ENCODE measurements at regions not wholly inside any gene's neighbourhood (a gene's known extent, or its start where the extent isn't known, plus 50 kb on each side); places are given as distances from the start of the nearest gene placed in this dataset.

DNA sequence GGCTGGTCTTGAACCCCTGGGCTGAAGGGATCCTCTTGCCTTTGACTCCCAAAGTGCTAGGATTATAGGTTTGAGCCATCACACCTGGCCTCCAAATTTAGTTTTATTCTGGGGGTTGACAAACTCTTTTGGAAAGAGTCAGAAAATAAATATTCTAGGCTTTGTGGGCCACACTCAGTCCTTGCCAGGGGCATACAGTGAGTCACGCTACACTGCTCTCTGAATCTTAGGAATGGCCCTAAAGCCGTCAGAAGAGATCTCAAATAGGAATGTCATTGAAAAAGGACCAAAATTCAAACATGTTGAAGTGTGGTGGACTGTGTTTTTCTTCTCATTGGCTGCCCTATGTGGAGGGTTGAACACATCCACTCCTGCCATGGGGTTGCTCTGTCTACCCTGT is 127.7 kb upstream of the BASP1 start:
- Histone ChIP-seq H4K20me1 (replicated peaks; ENCODE audit: control insufficient read depth, extremely low read depth, insufficient read depth, low read length) (no peaks in the 10 kb centered on the region), H2AFZ (ENCODE audit: low read depth, low read length) (no peak overlapping the region), H3K4me2 (ENCODE audit: insufficient read depth, low read length) (no peak overlapping the region), H3K36me3 (ENCODE audit: control insufficient read depth in 2 of 2, extremely low read depth in 1 of 2, insufficient read depth in 2 of 2, low read length in 2 of 2) (no peaks in the 10 kb centered on the region), H3K9me3 (replicated peaks; ENCODE audit: control insufficient read depth, insufficient read depth, low read length) (no peaks in the 10 kb centered on the region), H3K9me1 (replicated peaks; ENCODE audit: control insufficient read depth, extremely low read depth, insufficient read depth, low read length) (no peaks in the 10 kb centered on the region), H3K27me3 (ENCODE audit: control insufficient read depth in 2 of 2, insufficient read depth in 2 of 2, low read length in 2 of 2) (no peaks in the 10 kb centered on the region), H3K79me2 (ENCODE audit: control insufficient read depth, insufficient read depth, low read length) (no peaks in the 10 kb centered on the region), H3K27ac (ENCODE audit: insufficient read depth, low read depth, low read length) (no peak overlapping the region), H3K4me1 (ENCODE audit: control insufficient read depth, extremely low read depth, insufficient read depth, low read length) (no peaks in the 10 kb centered on the region), H3K4me3 (replicated peaks in 1 of 3; ENCODE audit: insufficient read depth in 1 of 3, low read depth in 1 of 3, low read length in 3 of 3) (no peak overlapping the region), H3K9ac (replicated peaks; ENCODE audit: extremely low read depth, insufficient read depth, low read length) (no peak overlapping the region)
- TF ChIP-seq CTCF (IDR thresholded peaks at IDR 0.05; ENCODE audit: extremely low read depth in 1 of 2, insufficient read depth in 1 of 2, low read depth in 1 of 2, low read length in 2 of 2) (no peak), GATA2 (IDR thresholded peaks at IDR 0.05; ENCODE audit: insufficient read depth, insufficient read length, low read depth, low read length) (no peak), EZH2 (IDR thresholded peaks at IDR 0.05; ENCODE audit: borderline replicate concordance, low read depth, low read length, severe bottlenecking) (no peak), POLR2A (IDR thresholded peaks at IDR 0.05; ENCODE audit: low read depth, low read length) (no peak), POLR2AphosphoS5 (IDR thresholded peaks at IDR 0.05; ENCODE audit: insufficient read depth, low read depth, low read length) (no peak), MYC (IDR thresholded peaks at IDR 0.05; ENCODE audit: low read depth, low read length) (no peak), FOS (IDR thresholded peaks at IDR 0.05; ENCODE audit: borderline replicate concordance, insufficient read depth, low read length) (no peak), JUN (IDR thresholded peaks at IDR 0.05; ENCODE audit: borderline replicate concordance, insufficient read depth, insufficient read length, low read depth) (no peak)
- TF ChIP-seq, protein P1, sequence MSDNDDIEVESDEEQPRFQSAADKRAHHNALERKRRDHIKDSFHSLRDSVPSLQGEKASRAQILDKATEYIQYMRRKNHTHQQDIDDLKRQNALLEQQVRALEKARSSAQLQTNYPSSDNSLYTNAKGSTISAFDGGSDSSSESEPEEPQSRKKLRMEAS (IDR thresholded peaks at IDR 0.05; ENCODE audit: insufficient read depth, insufficient read length) = no peak
- ChIA-PET POLR2A (no interaction called here), CTCF (interaction anchor here (3.6 kb wide), 1 partner anchor 43 kb away, joined by 15 read pairs; no protein-coding TSS in a partner anchor)
- no TSS peak for BruUV-seq (replicated peaks)
- intact Hi-C loops (cut with micrococcal nuclease) (no loop called here), dilution Hi-C loops (cut with MboI; ENCODE audit: extremely low pct_ligation_motif_present, low sequenced_read_pairs) (no loop called here)
- DNase-seq (ENCODE audit: low read depth, low spot score) = no peak
- no peak for FAIRE-seq

Data from endothelial cell of umbilical vein (primary cell).